GM19397 (cell line): ENCODE measurements at regions not wholly inside any gene's neighbourhood (a gene's known extent, or its start where the extent isn't known, plus 50 kb on each side); places are given as distances from the start of the nearest gene placed in this dataset.
"Not testable (repeated sequence)": the region's sequence is repeated elsewhere in the genome, so short reads cannot be mapped to it uniquely, and the experiment has no call there.

Source experiments
- ATAC-seq: cut with Tn5 transposase; IDR thresholded peaks from one replicate; pipeline ENCODE4 v1.9.1; 2021; ENCODE audit warnings: mild to moderate bottlenecking, moderate library complexity; ENCODE audit not compliant: unreplicated experiment

DNA sequence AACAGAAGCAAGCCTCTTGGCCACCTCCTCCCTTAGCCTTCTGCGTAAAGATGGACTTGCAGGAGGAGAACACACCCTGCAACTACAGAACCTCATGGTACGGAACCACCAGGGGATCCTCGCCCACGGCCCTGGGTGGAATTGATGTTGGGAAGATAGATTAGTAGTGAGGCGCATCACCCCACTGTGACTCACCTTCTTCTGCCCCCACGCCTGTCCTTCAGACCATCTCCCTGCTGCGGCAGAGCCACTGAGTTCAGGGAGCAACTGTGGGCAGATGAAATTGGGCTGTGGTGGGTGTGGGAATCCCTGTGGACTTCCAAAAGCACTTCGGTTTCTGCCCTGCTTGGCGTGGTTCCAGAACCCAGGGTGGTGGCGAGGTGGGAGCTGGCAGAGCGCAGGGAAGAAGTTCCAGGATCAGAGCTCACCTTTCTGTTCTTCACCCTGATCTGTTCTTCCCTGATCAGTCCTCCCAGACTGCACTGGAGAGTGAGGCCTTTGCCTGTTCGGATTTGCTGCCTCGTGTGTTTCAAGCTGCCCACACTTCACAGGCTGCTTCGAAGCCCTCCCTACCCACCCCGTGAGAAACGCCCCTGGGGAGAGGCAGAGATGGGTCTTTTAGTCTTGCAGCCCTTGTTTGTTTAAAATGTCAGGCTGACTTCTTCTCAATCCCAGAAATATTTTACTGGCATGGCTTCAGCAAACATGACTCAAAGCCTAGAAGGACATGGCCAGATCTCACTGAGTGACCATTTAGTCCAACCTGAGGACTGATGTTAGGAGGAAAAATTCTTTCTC lies 92.8 kb upstream of the MLN start:
- ATAC-seq = no peak

DNA sequence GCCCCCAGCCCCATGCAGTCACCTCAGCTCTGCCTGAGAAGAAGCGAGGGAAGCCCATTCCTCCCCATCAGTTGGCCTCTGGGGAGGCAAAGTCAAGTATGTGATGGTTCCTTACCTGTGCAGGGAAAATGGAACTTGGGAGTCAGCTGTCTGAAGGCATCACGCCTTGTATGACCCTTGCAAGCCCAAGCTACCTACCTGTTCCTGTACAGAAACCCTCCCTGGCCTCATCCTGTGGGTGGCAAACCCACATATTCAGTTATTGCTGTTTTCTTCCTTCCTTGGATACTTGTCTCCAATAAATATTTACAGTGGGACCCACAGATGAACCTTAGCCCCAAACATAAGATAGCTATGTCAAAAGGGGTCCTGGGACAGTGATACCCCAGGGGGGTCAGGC lies 92.2 kb upstream of the MLN start:
- no peak for ATAC-seq

DNA sequence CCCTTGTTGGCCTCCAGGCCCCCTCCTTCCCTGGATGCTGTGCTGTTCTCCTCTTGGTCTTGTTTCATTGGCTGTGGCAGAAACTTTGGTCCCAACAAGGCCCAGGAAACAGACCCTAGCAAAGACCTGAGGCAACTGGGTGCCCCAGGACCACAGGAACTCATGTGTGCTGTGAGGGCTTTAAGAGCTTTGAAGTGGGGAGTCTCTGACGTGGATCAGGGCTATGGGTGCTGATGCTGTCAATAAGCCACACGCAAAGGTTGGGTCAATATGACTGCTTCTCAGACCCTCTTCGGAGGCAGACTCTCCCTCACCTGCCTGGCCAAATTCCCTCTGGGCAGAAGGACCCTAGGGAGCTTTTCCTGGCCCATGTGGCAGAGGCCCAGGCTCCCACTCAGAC lies 91.5 kb upstream of the MLN start:
- ATAC-seq = no peak

DNA sequence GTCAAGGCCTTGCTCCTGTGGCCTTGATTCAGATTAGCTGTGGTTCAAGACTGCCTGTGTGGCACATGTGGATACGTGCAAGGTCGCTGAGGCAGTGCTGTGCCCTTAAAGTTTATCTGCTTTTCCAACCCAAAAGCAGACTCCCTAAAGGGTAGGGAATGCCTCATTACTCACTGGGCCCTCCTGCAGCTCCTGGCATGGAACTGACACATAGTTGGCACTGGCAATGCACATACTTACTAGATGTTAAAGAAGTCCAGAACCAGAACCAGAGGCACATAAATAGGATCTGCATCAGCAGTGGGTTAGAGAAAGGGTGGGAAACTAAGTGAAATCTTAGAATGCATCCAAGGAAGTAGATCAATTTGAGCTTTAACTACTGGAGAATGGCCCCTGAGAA lies 90.6 kb upstream of the MLN start:
- ATAC-seq = no peak

DNA sequence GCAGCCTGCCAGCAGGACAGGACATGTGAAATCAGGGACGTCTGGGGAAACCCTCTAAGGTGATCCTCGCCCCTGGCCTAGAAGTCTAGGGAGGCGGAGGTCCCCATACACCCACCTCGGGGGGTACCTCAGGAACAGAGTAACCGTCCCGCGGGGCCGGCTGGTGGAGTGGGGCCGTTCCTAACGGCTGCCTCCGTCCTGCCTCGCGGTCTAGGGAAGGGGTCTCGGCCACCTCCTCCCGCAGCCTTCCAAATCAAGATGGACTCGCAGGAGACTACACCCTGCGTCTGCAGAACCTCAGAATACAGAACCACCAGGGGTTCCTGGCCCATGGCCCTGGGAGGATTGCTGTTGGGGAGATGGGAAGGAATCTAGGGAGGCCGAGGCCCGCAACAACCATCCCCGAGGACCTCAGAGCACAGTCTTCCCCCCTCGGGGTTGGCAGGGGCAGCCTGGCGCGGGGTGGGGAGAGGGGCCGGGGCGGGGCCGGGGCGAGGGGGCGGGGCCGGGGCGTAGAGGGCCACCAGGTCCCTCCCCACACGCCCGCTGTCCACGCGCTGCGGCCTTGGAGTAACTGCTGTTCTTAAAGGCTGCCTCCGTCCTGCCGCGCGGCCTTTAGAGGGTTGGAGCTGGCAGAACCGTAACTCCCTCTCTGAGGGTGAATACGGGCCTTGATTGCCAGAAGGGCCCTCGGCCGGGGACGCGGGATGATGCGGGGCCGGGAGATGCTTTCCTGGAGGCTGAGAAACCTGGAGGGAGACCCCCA lies 89.0 kb upstream of the MLN start:
- no peak for ATAC-seq

DNA sequence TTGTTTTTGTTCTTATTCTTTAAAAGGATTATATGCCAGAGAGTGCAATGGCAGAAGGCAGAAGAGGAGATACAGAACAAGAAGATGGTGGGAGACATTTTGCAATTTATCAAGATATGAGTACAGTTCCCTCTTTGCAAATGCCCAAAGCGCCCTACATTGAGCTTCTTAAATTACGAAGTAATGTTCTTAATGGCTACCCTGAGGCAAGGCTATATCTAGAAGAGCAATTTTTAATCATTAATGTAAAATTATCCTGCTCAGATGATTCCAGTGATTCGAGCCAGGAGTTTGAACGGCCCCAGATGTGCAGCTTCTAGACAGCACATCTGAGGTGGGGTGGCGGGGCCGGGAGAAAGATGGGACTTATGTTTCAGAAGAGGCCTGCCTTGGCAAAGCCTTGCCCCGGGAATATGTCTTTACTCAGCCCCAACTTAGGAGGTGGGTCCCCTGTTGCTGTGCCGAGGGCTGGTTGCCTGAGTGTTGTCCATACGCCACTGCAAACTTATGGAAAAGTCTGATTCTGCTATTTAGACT lies 84.9 kb upstream of the MLN start:
- ATAC-seq = no peak

DNA sequence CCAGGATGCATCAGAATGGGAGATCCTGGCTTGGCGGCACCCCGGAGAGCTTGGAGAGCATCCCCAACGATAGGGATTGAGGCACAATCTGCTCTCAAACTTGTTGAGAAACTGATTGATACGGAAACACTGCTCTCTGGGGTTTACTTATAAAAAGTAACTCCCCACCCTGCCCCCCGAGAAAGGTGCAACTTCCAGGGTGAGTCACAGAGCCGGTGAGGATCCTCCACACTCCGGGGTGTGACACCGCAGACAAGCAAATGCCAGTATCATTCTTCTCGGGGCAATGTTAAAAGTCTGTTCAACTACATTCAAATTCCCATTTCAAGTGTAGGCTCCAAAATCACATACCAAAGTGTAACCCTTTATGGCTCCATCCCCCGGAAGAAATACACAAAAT lies 84.4 kb upstream of the MLN start:
- ATAC-seq = no peak

DNA sequence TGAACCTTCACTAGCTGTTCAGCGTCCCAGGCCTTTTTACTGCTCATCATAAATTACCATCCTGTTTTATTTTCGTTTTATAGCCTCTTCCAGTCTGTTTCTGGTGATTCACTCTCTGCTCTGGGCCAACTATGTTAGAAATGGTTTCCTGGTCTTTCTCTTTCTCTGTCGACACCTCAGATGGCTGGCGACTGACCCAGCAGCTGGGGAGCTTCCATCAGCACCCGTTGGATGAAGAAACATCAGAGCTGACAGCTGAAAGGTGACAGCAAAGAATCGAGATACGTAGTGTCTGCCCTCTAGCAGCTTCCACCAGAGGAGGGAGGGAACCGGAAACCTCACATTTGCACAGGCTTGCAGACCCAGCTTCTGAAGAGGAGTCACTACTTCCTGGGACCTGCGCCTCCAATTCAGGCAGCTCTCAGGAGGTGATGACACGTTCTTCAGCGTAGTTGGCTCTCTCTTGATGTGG lies 82.9 kb upstream of the MLN start:
- no peak for ATAC-seq

DNA sequence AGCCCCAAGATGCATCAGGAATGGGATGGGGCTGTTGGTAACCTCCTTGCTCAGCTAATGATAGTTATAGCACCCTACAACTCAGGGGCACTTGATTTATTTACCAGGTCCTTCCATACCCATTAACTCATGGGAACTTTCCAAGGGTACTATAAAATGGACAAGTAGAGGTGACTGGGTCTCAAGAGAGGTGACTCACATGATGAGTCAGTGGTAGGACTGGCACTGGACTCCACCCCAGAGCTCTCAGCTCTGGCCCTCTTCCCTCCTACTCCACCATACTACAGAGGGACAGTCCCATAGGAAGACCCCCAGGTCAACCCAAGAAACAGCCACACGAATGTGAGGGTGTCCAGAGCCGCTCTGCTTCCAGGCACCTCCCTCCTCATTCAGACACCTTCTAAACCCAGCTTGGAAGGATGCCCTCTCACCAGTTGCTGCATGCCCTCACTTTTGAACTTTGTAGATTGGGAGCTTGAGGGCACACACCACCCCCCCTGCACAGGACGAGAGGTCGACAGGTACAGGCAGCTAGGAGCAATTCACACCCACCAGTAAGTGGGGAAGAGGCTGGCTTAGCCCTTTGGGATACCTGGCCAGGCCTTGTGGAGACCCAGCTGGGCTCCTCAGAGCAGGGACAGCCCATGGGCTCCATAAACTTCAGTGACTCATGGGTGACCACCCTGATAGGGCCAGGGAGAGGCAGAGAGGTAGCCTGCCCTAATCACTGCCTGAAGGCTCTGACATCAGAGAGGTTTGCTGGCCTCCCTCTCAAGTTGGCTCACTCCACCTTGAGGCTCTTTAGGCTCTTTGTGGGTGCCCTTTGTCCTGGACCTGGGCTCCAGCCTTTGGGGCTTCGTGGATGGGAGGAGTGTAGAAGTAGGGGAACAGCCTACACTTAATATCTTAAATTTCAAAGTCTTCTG lies 81.6 kb upstream of the MLN start:
- no peak for ATAC-seq

DNA sequence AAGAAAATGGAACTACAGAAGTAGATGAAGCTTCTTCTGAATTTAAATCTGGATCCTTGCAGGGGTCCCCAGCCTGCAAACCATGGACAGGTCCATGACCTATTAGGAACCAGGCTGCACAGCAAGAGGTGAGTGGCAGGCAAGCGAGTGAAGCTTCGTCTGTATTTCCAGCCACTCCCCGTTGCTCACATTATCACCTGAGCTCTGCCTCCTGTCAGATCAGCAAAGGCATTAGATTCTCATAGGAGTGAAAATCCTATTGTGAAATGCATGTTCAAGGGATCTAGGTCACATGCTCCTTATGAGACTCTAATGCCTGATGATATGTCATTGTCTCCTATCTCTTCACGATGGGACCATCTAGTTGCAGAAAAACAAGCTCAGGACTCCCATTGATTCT lies 79.8 kb upstream of the MLN start:
- ATAC-seq = not testable (repeated sequence)

DNA sequence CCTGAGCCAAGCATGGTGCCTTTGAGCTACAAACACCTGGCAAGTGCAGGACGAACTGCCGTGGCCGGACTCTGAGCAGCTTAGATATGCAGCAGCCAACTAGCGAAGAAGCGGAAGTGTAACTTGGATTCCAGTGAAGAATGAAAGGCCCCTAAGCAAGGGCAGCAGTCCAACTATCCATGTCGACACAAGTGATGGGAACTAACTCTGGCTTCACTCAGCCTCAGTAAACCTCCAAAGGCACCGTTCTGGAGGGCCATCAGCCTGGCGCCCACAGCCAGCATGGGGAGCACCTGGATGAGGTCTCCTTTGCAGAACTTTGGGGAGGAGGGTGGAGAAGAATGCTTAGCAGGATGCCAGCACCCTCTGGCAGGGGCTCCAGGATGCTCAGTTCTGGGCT lies 78.4 kb upstream of the MLN start:
- ATAC-seq = no peak

DNA sequence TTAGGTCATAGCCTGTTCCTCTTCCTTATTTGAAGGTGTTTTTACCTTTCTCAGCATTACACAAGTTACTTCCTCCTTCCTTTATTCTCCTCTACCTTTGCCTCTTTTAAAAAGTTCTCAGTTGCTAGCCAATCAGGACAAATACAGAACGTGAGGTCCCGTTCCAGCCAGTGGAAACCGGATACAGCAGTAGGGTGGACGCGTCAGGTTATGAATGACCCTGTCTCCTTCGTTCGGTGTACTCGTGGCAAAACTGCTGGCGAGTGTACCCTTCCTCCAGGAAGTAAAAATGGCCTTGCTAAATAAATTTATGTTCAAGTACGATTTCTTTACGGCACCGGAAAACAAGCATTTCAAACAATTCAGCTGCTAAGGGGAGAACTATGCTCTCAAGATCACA lies 77.0 kb upstream of the MLN start:
- no peak for ATAC-seq

DNA sequence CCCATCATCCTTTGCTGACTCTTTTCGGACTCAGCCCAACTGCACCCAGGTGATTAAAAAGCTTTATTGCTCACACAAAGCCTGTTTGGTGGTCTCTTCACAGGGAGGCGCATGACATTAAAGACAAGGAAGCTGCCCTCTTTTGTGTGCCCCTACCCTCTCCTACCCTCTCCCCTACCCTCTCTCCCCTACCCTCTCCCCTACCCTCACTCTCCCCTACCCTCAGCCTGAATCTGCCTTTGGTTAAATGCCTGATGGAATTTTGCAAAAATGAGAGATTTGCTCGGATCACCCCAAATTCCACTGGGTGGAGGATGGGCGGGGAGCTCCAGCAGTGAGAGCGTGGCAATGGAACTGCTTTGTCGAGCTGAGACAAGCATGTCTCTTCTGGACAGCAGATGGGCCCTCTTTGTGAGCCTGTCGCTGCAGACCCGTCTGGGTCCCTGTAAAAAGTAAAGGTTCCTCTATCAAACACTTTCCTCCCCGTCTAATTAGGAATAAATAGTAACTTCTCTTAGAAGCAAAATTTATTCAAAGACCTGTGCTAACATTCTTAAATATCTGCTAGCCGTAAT lies 76.4 kb upstream of the MLN start:
- no peak for ATAC-seq

DNA sequence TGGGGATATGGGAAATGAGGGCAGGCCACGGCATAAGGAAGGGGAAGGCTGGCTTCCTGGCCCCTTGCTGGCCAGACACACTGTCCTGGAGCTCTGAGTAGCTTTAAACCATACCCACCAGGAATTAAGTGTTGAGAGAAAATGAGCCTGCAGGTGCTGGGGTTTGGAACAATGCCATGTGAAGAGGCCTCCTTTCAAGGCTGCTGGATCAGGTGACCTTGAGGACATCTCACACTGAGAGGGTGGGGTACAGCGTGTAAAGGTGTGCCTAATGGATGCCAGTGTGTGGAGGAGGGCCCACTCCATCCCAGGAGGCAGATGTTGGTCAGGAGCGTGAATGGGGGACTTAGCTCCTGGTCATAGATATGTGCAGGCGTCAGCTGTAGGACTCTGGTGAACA lies 74.8 kb upstream of the MLN start:
- ATAC-seq = no peak

DNA sequence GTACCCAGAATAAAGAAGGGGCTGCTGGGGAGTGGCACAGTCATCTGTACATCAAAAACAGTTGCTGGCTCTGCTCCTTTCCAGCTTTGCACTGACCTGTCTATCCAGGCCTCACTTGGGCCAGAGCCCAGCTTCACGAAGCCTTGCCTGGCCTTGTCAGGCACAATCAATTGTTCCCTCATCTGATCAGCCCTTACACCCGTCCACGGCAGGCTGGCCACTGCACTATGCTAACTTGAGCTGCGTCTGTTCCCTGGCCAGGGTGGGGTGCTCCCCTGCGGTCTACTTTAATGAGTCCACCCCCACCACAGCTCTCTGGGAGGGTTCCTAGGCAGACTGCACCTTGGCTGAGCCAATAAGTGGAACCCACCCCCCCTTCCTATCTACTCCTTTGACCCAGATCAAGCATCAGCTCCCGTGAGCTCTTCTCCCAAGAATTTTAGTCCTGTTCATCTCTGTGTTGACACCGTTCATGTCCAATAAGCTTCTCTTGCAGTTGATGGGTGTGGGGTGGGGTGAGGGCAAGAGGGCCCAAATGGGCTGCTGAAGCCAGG lies 74.3 kb upstream of the MLN start:
- no peak for ATAC-seq

DNA sequence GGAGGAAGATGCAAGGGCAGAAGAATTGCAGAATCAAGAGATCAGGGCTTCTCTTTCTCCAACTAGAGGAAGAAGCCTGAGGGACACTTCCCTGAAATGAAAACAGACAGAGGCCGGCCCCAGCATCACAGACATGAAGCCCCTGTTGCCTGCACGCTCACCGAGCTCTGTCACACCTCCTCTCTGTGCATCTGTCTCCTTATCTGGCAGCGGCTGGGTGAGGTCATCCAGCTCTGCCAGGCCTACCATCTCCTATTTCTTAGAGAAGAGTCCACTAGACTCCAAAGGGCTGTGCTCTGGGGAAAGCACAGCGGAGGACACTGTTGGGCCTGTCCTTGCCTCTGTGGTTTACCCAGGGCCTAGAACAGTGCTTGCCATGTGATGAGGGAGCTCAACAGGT lies 71.9 kb upstream of the MLN start:
- no peak for ATAC-seq

DNA sequence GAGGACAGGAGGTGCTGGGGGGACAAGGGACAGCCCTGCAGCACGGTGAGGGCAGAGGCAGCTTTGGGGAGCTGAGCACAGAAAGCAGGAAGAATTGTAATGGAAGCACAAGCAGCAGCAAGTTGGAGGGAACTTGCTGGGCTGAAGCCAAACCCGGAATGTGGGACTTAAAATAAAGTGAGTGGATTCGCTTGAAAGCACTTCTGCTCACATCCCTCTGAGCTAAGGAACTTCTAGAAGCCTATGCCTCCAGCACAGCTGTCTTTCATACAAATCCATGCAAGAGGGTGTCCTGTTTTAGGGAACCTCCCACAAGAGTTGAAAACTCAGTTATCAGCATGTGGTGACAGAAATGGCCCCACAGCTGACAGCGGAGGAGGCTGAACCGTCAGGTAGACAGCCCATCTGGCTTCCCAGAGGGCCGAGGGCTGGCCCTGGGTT lies 71.4 kb upstream of the MLN start:
- ATAC-seq = no peak

DNA sequence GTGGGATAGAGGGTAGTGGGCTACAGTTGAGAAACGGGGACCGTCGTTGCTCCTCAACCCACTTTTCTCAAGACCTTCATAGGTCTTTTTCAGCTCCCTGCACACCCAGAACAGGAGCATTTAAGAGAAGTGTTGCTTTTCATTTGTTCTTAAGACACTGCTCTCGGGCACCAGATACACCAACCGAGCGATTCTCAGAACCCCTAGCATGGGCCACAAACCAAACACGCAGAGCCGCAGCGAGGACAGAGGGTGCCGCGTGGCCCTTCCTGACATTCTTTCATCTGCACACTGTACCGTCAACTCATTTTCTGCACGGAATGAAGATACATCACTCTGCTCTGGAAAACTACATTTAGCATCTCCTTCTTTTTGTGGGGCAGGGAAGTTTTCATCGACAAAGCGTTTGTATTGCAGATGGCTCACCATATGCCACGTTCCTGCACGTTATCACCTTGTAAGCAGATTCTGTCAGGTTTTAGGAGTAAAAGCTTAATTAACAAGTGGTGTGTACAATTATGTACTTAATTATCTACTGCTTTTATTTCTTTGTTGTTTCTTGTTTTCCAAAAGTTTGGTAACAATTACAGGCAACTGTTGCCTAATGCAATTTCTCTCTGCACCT lies 70.4 kb upstream of the MLN start:
- ATAC-seq = no peak

DNA sequence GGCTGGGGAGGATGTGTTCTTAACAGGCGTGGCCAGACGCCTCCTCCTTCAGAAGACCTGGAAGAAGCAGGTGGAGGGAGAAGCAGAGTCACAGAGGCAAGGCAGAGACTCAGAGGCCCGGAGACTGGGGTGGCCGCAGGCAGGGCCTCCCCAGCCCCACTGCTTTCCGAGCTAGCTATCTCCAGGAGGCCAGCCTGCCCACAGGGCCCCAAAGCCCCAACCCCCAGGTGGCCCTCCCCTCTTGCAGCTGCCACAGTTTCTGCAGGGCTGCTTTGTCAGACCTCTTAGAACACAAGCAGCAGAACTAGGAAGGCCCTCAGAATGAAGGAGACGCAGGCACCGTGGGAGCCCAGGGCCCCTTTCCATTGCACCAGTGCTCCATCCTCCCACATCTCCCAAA lies 69.0 kb upstream of the MLN start:
- no peak for ATAC-seq
